HG02852 (cell line): ENCODE measurements at regions not wholly inside any gene's neighbourhood (a gene's known extent, or its start where the extent isn't known, plus 50 kb on each side); places are given as distances from the start of the nearest gene placed in this dataset.

Experiments
- ATAC-seq: cut with Tn5 transposase; IDR thresholded peaks from one replicate; pipeline ENCODE4 v1.9.1; 2021; ENCODE audit warnings: mild to moderate bottlenecking, moderate library complexity; ENCODE audit not compliant: unreplicated experiment

- no peak for ATAC-seq
Measured at GRCh38 chr3:31440878-31441277, 91.8 kb upstream of the STT3B start.

DNA sequence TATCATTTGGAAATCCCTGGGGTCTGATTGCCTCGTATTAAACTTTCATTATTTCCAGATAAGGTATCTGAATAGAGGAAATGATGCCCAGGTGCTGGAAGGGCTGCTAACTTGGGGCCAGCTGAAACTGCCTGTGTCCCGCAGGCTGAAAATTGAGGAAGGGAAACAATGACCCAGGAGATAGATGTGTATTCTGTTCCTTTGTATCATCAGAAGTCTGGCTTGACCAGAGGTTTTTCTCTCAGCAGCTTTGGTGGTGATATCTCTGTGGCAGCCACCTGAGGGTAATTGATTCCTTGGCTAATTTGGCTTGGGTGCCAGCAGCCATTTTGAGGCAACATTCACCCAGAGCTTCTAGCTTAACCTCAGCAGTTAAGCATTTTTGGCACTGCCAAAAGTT is 90.0 kb upstream of the STT3B start:
- ATAC-seq: no peak

DNA sequence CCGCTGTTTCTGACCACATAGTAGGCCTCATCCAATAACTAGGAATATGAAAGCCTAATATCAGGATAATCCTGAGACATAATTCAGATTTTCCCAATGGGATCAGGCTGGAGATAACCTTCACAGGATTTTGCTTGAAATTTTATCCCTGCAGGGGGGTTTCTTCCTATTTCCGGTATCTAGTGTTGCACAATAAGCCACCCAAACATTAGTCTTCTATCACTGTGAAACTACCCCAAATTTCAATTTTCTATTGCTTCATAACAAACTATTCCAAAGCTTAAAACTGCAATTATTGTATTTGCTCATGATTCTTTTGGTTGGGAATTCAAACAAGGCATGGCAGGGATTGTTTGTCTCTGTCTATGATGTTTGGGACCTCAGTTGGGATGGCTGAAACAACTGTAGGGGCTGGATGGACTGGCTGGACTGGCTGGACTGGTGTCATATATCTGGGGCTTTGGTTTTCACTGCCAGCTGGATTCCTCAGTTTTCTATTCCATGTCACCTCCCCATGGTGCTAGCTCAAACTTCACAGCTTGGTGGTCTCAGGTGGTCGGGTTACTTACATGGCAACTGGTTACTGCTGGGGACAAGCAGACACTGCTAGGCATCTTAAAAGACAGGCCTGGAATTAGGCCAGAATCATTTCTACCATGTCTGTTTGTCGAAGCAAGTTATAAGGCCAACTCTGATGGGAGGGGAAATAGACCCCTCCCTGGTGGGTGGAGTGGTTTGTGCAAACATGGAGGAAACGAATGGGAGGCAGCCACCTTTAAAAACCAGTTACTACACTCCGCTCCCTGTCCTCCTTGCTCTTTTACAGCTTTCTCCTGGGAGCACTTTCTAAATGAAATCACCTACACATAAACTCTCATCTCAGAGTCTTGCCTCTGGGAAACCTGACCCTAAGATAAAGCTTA is 88.2 kb upstream of the STT3B start:
- no peak for ATAC-seq

DNA sequence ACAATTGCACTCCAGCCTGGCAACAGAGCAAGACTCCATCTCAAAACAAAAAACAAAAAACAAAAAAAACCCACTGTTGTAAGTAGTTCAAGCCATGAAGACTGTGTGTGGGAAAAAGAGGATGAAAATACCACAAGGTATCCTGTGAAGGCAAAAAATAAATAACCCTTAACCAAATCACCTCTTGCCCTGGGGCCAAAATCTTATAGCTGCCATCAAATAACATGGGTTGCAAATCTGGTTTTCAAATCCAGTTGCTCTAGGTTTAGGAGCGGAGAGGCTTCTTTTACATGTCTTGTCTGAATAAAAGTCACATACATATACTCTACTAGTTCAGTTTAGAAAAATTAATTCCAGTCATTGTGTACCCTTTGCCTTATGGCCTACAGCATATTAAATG is 87.0 kb upstream of the STT3B start:
- no peak for ATAC-seq

DNA sequence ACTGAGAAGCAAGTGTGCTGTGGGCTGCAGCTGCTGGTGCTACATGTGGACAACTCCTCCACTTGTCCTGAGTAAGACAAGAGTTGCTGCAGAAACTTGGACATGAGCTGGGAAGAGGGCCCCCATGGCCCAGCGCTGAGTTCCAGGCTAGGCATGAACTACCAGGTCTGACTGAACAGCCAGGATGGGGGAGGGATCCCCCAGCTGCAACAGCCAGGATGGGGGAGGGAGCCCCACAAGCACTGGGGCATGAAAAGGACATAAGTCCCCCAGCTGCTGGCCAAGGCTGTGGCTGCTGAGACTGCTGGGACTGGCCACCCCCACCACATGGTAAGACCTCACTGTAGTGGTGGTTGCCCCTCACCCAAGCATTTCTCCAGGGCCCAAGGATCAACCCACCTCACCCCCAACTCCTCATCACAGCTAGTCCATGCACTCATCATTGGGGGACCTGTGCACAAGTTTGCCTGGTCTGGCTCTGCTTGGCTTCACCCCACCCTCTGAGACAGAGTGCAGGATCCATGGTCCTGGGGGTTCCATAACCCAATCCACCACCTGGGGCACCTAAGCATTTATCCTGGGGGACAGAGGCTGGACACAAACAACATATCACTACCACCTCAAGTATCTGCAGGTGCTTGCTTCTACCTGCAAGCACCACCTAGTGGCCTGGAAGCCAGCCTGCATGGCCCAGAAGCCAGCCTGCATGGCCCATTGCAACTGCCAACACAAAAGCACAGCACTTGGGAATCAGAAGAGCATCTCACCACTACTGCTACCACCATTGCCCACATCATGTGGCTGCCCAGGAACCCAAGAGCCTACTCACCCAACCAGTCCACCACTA is 84.5 kb upstream of the STT3B start:
- peak; percentile 67 for ATAC-seq

- peak; percentile 39 for ATAC-seq
Measured at GRCh38 chr3:31448882-31449243, 83.9 kb upstream of the STT3B start.

DNA sequence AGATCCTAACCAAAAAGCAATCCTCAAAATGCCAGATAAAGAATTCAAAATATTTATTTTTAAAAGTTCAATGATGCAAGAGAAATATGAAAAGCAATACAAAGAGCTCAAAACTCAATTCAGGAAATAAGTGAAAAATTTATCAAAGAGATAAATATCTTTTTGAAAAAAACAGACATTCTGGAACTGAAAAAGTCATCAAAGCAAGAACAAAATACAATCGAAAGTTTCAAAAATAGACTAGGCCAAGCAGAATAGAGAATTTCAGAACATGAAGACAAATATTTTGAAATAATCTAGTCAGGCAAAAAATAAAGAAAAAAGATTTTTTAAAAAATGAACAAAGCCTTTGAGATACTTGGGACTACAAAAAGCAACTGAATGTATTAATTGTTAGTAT is 83.4 kb upstream of the STT3B start:
- ATAC-seq: no peak

DNA sequence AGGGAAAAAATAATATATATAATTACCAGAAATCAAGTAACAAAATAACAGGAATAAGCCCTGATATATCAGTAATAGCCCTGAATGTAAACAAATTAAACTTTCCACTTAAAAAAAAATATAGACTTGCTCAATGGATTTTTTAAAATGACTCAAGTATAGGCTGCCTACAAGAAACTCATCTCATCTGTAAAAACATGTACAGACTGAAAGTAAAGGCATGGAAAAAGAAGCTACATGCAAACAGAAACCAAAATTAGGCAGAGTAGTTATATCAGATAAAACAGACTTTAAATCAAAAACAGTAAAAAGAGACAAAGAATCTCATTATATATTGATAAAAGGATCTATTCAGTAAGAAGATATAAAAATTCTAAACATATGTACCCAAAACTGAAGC is 82.4 kb upstream of the STT3B start:
- no peak for ATAC-seq

GRCh38 chr3:31452495-31453106 is 80.1 kb upstream of the STT3B start:
- no peak for ATAC-seq

DNA sequence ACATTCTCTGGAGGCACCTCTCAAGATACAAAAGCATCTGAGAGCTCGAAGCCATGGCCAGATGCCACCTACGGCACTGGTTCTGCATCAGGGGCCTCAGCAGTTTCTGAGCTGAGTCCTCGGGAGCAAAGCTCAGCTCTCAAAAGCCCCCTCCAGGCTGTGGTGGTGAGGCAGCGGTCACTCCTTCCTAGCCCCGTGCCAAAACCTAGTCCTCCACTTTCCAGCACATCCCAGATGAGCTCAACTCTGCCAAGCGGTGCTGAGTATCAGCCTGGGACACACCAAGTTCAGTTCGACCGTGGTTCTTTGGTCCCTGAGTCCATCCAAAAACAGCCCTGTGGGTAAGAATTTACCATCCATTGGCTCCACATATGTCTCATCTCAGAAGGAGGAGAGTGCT is 79.3 kb upstream of the STT3B start:
- ATAC-seq: no peak

- no peak for ATAC-seq
Measured at GRCh38 chr3:31455524-31455923, 77.2 kb upstream of the STT3B start.

GRCh38 chr3:31456373-31456772 is 76.4 kb upstream of the STT3B start:
- no peak for ATAC-seq

- ATAC-seq: no peak
Measured at GRCh38 chr3:31461426-31461825, 71.3 kb upstream of the STT3B start.

DNA sequence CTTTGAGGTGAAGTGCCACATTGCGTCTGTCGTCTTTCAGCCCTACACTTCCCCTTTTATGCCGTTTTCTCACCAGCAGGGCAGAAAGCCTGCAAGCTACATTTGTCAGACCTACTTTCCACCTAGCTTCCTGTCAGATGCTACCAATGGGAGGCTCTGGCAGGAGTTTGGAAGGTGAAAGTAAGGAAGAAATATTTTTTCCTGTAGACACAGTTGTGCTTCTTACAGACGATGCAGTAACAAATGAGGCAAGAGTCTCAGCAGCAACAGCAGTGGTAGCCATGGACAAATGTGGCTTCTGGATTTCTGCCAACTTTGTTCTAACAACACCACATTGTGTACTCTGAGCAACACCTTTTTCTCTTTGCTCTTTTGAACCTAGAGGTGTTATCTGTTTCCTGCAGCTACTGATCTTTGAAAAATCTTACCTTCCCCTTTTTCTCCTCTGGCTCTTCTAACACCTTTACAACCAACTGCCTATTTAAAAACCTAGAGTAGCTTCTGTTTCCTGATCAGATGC is 70.6 kb upstream of the STT3B start:
- peak; percentile 85 for ATAC-seq

DNA sequence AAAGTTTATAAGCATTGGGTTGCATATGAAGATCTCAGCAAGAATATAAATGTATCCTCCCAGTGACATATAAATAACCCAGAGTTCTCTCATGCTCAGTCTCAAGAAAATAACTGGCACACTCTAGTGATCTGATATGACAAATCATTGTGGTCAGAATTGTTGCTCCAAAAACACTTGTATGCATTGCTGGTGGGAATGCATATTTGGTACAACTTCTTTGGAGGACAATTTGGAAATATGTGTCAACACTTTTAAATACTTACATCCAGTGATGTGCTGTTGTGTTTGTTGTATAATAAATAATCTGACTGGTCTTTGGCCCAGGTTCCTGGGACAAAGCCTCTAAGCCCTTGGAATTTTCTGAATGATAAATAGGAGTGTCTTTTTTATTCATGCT is 66.7 kb upstream of the STT3B start:
- no peak for ATAC-seq

DNA sequence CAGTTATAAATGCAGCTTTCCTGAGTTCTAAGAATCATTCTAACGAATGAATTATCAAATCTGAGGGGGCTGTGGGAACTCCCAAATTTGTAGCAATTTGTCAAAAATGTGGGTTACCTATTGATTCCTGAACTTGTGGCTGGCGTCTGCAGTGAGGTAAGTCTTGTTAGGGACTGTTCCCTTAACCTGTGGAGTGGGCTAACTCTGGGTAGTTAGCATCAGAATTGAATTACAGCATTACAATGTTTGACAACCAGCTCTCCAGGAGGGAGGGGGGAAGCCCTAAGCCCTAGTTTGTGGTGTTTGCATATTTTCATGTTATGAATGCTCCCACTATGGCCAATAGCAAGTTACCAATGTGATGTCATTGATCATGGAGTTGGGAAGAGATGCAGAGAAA is 65.9 kb upstream of the STT3B start:
- no peak for ATAC-seq

GRCh38 chr3:31468433-31468832 is 64.3 kb upstream of the STT3B start:
- no peak for ATAC-seq

DNA sequence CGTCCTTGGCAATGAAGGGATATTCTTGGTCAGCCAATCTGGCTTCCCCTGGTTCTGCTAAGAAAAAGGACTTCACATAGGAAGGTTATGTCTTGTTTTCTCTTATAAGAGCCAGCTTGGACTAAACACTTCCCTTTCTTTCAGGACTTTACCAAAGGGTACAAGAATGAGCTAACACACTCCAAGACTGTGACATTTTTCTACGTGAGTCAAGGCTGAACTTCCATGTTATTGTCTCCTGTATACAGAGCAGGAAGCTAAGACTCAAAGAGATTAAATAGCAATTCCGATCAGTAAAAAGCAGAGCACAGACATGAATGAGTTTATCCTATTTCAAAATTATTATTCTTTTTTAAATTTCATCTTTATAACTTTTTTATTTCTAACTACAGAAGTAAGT is 63.3 kb upstream of the STT3B start:
- ATAC-seq: no peak

GRCh38 chr3:31472479-31473390 is 60.0 kb upstream of the STT3B start:
- no peak for ATAC-seq

DNA sequence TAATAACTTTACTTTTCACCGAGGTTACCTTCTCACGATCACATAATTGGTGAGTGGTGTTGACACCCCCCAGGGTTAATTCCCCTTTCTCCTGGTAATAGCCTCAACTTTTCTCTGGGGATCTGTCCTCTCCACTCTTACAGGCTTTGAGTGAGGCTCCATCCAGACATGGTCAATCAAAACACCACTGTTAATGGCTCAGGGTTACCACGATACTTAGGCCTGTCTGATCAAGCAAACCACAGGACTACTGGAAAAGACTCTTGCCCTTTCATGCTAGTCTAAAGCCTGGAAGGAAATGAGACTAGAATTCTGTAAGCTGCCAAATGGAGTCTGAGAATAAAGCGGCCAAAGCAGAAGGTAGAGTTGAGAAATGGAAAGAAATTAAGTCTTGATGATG is 56.5 kb upstream of the STT3B start:
- no peak for ATAC-seq
